ENCODE measurements at regions not wholly inside any gene's neighbourhood (a gene's known extent, or its start where the extent isn't known, plus 50 kb on each side); places are given as distances from the start of the nearest gene placed in this dataset.
"Not testable (repeated sequence)": the region's sequence is repeated elsewhere in the genome, so short reads cannot be mapped to it uniquely, and the experiment has no call there.

- H3K27me3 ChIP-seq (ENCODE audit: control insufficient read depth, insufficient read depth, low read length) = peaks cover 41% of the 10 kb centered on the region
- H3K36me3 ChIP-seq (ENCODE audit: insufficient read depth, low read length) = no peaks in the 10 kb centered on the region
- no peaks in the 10 kb centered on the region for H3K4me1 ChIP-seq (ENCODE audit: control insufficient read depth, insufficient read depth, low read length)
- no peak overlapping the region for H3K4me3 ChIP-seq (ENCODE audit: low read length)
- H3K4me2 ChIP-seq (ENCODE audit: low read length) = no peak overlapping the region
- no peak overlapping the region for H3K9ac ChIP-seq (ENCODE audit: low read depth, low read length)
- H3K9me3 ChIP-seq (replicated peaks; ENCODE audit: low read length) = no peaks in the 10 kb centered on the region
Observed at GRCh38 chr9:126070058-126070655, 256.5 kb upstream of the MVB12B start.

- H3K9ac ChIP-seq (ENCODE audit: low read depth, low read length) = no peak overlapping the region
- no peaks in the 10 kb centered on the region for H3K9me3 ChIP-seq (replicated peaks; ENCODE audit: low read length)
- no peaks in the 10 kb centered on the region for H3K36me3 ChIP-seq (ENCODE audit: insufficient read depth, low read length)
- H3K4me3 ChIP-seq (ENCODE audit: low read length) = no peak overlapping the region
- H3K4me2 ChIP-seq (ENCODE audit: low read length) = no peak overlapping the region
- H3K4me1 ChIP-seq (ENCODE audit: control insufficient read depth, insufficient read depth, low read length) = no peaks in the 10 kb centered on the region
- H3K27me3 ChIP-seq (ENCODE audit: control insufficient read depth, insufficient read depth, low read length) = peaks cover 35% of the 10 kb centered on the region
Observed at GRCh38 chr9:126071076-126071750, 255.4 kb upstream of the MVB12B start.

GRCh38 chr9:126077656-126078055 is 249.0 kb upstream of the MVB12B start:
- H3K36me3 ChIP-seq (ENCODE audit: insufficient read depth, low read length); H3K4me1 ChIP-seq (ENCODE audit: control insufficient read depth, insufficient read depth, low read length); H3K4me2 ChIP-seq (ENCODE audit: low read length); H3K4me3 ChIP-seq (ENCODE audit: low read length); H3K9me3 ChIP-seq (replicated peaks; ENCODE audit: low read length); H3K9ac ChIP-seq (ENCODE audit: low read depth, low read length); H3K27me3 ChIP-seq (ENCODE audit: control insufficient read depth, insufficient read depth, low read length): not testable (repeated sequence)

GRCh38 chr9:126080641-126081040 is 246.0 kb upstream of the MVB12B start:
- Histone ChIP-seq H3K9me3 (replicated peaks; ENCODE audit: low read length) (no peaks in the 10 kb centered on the region), H3K4me1 (ENCODE audit: control insufficient read depth, insufficient read depth, low read length) (no peaks in the 10 kb centered on the region), H3K4me2 (ENCODE audit: low read length) (no peak overlapping the region), H3K27me3 (ENCODE audit: control insufficient read depth, insufficient read depth, low read length) (peaks cover 8% of the 10 kb centered on the region), H3K9ac (ENCODE audit: low read depth, low read length) (no peak overlapping the region), H3K36me3 (ENCODE audit: insufficient read depth, low read length) (no peaks in the 10 kb centered on the region), H3K4me3 (ENCODE audit: low read length) (no peak overlapping the region)

- Histone ChIP-seq H3K36me3 (ENCODE audit: insufficient read depth, low read length) (no peaks in the 10 kb centered on the region), H3K9me3 (replicated peaks; ENCODE audit: low read length) (no peaks in the 10 kb centered on the region), H3K4me1 (ENCODE audit: control insufficient read depth, insufficient read depth, low read length) (no peaks in the 10 kb centered on the region), H3K9ac (ENCODE audit: low read depth, low read length) (no peak overlapping the region), H3K4me3 (ENCODE audit: low read length) (no peak overlapping the region), H3K27me3 (ENCODE audit: control insufficient read depth, insufficient read depth, low read length) (peaks cover 8% of the 10 kb centered on the region), H3K4me2 (ENCODE audit: low read length) (no peak overlapping the region)
Observed at GRCh38 chr9:126081746-126082145, 244.9 kb upstream of the MVB12B start.

GRCh38 chr9:126084008-126084407 is 242.6 kb upstream of the MVB12B start:
- Histone ChIP-seq H3K9me3 (replicated peaks; ENCODE audit: low read length) (no peaks in the 10 kb centered on the region), H3K36me3 (ENCODE audit: insufficient read depth, low read length) (no peaks in the 10 kb centered on the region), H3K27me3 (ENCODE audit: control insufficient read depth, insufficient read depth, low read length) (peaks cover 9% of the 10 kb centered on the region), H3K4me3 (ENCODE audit: low read length) (no peak overlapping the region), H3K4me1 (ENCODE audit: control insufficient read depth, insufficient read depth, low read length) (no peaks in the 10 kb centered on the region), H3K4me2 (ENCODE audit: low read length) (no peak overlapping the region), H3K9ac (ENCODE audit: low read depth, low read length) (no peak overlapping the region)

GRCh38 chr9:126084696-126085095 is 241.9 kb upstream of the MVB12B start:
- H3K27me3 ChIP-seq (ENCODE audit: control insufficient read depth, insufficient read depth, low read length) = peaks cover 11% of the 10 kb centered on the region
- no peak overlapping the region for H3K4me2 ChIP-seq (ENCODE audit: low read length)
- H3K9ac ChIP-seq (ENCODE audit: low read depth, low read length) = no peak overlapping the region
- no peaks in the 10 kb centered on the region for H3K9me3 ChIP-seq (replicated peaks; ENCODE audit: low read length)
- no peaks in the 10 kb centered on the region for H3K4me1 ChIP-seq (ENCODE audit: control insufficient read depth, insufficient read depth, low read length)
- no peaks in the 10 kb centered on the region for H3K36me3 ChIP-seq (ENCODE audit: insufficient read depth, low read length)
- H3K4me3 ChIP-seq (ENCODE audit: low read length) = no peak overlapping the region

- Histone ChIP-seq H3K36me3 (ENCODE audit: insufficient read depth, low read length) (no peaks in the 10 kb centered on the region), H3K4me1 (ENCODE audit: control insufficient read depth, insufficient read depth, low read length) (no peaks in the 10 kb centered on the region), H3K9me3 (replicated peaks; ENCODE audit: low read length) (no peaks in the 10 kb centered on the region), H3K27me3 (ENCODE audit: control insufficient read depth, insufficient read depth, low read length) (peaks cover 11% of the 10 kb centered on the region), H3K4me2 (ENCODE audit: low read length) (no peak overlapping the region), H3K9ac (ENCODE audit: low read depth, low read length) (no peak overlapping the region), H3K4me3 (ENCODE audit: low read length) (no peak overlapping the region)
Observed at GRCh38 chr9:126085170-126085569, 241.5 kb upstream of the MVB12B start.

GRCh38 chr9:126088336-126088735 is 238.3 kb upstream of the MVB12B start:
- H3K27me3 ChIP-seq (ENCODE audit: control insufficient read depth, insufficient read depth, low read length) = peaks cover 5% of the 10 kb centered on the region

GRCh38 chr9:126089789-126090188 is 236.8 kb upstream of the MVB12B start:
- peaks cover 5% of the 10 kb centered on the region for H3K27me3 ChIP-seq (ENCODE audit: control insufficient read depth, insufficient read depth, low read length)
- H3K4me2 ChIP-seq (ENCODE audit: low read length) = no peak overlapping the region
- H3K4me3 ChIP-seq (ENCODE audit: low read length) = no peak overlapping the region
- no peaks in the 10 kb centered on the region for H3K4me1 ChIP-seq (ENCODE audit: control insufficient read depth, insufficient read depth, low read length)
- H3K9me3 ChIP-seq (replicated peaks; ENCODE audit: low read length) = no peaks in the 10 kb centered on the region
- H3K36me3 ChIP-seq (ENCODE audit: insufficient read depth, low read length) = no peaks in the 10 kb centered on the region
- no peak overlapping the region for H3K9ac ChIP-seq (ENCODE audit: low read depth, low read length)

More at GRCh38 chr9:126088336-126088735, 238.3 kb upstream of the MVB12B start:
- Histone ChIP-seq H3K4me2 (ENCODE audit: low read length) (no peak overlapping the region), H3K4me3 (ENCODE audit: low read length) (no peak overlapping the region), H3K4me1 (ENCODE audit: control insufficient read depth, insufficient read depth, low read length) (no peaks in the 10 kb centered on the region), H3K9me3 (replicated peaks; ENCODE audit: low read length) (no peaks in the 10 kb centered on the region), H3K9ac (ENCODE audit: low read depth, low read length) (no peak overlapping the region), H3K36me3 (ENCODE audit: insufficient read depth, low read length) (no peaks in the 10 kb centered on the region)

- Histone ChIP-seq H3K9me3 (replicated peaks; ENCODE audit: low read length) (no peaks in the 10 kb centered on the region), H3K36me3 (ENCODE audit: insufficient read depth, low read length) (no peaks in the 10 kb centered on the region), H3K4me2 (ENCODE audit: low read length) (no peak overlapping the region), H3K27me3 (ENCODE audit: control insufficient read depth, insufficient read depth, low read length) (peaks cover 5% of the 10 kb centered on the region), H3K9ac (ENCODE audit: low read depth, low read length) (no peak overlapping the region), H3K4me1 (ENCODE audit: control insufficient read depth, insufficient read depth, low read length) (no peaks in the 10 kb centered on the region), H3K4me3 (ENCODE audit: low read length) (no peak overlapping the region)
Observed at GRCh38 chr9:126093771-126094170, 232.9 kb upstream of the MVB12B start.

- H3K4me3 ChIP-seq (ENCODE audit: low read length) = no peak overlapping the region
- no peaks in the 10 kb centered on the region for H3K9me3 ChIP-seq (replicated peaks; ENCODE audit: low read length)
- H3K9ac ChIP-seq (ENCODE audit: low read depth, low read length) = no peak overlapping the region
- H3K4me2 ChIP-seq (ENCODE audit: low read length) = no peak overlapping the region
- H3K27me3 ChIP-seq (ENCODE audit: control insufficient read depth, insufficient read depth, low read length) = peaks cover 3% of the 10 kb centered on the region
- no peaks in the 10 kb centered on the region for H3K36me3 ChIP-seq (ENCODE audit: insufficient read depth, low read length)
- H3K4me1 ChIP-seq (ENCODE audit: control insufficient read depth, insufficient read depth, low read length) = no peaks in the 10 kb centered on the region
Observed at GRCh38 chr9:126095546-126096190, 231.0 kb upstream of the MVB12B start.
